ENCODE measurements at regions not wholly inside any gene's neighbourhood (a gene's known extent, or its start where the extent isn't known, plus 50 kb on each side); places are given as distances from the start of the nearest gene placed in this dataset.

DNA sequence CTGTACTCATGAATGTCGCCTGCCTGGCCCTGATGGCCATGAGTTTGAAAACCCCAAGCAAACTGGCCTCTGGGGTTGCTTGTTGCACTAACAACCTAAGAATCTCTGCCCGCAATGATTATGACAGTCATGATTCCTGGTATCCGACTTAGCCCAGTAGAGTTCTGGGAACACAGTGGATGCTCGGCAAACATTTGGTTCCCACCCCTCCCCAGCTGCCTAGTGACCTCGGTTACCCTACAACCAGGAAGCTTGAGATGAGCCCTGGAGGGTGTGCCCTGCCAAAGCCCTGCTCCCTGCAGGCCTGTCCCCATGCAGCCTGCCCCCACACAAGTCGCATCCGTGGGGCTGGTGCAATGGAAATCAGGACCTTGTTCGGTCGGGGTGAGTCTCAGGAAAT, 76.0 kb upstream of the ZBTB40 start:
- TF ChIP-seq, protein P1, sequence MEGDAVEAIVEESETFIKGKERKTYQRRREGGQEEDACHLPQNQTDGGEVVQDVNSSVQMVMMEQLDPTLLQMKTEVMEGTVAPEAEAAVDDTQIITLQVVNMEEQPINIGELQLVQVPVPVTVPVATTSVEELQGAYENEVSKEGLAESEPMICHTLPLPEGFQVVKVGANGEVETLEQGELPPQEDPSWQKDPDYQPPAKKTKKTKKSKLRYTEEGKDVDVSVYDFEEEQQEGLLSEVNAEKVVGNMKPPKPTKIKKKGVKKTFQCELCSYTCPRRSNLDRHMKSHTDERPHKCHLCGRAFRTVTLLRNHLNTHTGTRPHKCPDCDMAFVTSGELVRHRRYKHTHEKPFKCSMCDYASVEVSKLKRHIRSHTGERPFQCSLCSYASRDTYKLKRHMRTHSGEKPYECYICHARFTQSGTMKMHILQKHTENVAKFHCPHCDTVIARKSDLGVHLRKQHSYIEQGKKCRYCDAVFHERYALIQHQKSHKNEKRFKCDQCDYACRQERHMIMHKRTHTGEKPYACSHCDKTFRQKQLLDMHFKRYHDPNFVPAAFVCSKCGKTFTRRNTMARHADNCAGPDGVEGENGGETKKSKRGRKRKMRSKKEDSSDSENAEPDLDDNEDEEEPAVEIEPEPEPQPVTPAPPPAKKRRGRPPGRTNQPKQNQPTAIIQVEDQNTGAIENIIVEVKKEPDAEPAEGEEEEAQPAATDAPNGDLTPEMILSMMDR (IDR thresholded peaks at IDR 0.05), result no peak
- TF ChIP-seq EZH2 (IDR thresholded peaks at IDR 0.05) (no peak), EZH2phosphoT487 (IDR thresholded peaks at IDR 0.05) (no peak)

Data from neural progenitor cell (in vitro differentiated cells).